ENCODE measurements at regions not wholly inside any gene's neighbourhood (a gene's known extent, or its start where the extent isn't known, plus 50 kb on each side); places are given as distances from the start of the nearest gene placed in this dataset.

DNA sequence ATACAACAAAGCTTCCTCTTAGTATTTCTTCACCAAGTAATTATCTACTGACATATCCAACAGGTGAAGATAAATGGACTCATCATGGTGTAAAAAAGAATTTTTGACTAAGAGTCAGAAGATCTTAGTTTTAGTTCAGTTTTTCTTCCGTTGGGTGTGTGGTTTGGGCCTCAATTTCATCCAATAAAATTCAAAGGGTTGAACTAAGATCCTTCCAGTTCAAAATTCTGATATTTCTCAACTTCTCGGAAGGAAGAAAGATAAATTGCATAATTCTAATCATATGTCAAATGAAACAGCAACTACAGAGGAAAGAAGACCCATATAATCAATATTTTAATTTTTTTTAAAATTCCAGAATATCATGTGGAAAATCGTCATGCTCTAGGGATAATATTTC is 192.7 kb downstream of the SPRY1 start:
- no peaks in the 10 kb centered on the region for H3K9me3 Mint-ChIP-seq (ENCODE audit: unreplicated experiment)
- no peaks in the 10 kb centered on the region for H3K27me3 Mint-ChIP-seq (ENCODE audit: unreplicated experiment)
- peaks cover 1% of the 10 kb centered on the region for H3K4me1 Mint-ChIP-seq (ENCODE audit: low read depth, unreplicated experiment)
- TF ChIP-seq, protein P1, sequence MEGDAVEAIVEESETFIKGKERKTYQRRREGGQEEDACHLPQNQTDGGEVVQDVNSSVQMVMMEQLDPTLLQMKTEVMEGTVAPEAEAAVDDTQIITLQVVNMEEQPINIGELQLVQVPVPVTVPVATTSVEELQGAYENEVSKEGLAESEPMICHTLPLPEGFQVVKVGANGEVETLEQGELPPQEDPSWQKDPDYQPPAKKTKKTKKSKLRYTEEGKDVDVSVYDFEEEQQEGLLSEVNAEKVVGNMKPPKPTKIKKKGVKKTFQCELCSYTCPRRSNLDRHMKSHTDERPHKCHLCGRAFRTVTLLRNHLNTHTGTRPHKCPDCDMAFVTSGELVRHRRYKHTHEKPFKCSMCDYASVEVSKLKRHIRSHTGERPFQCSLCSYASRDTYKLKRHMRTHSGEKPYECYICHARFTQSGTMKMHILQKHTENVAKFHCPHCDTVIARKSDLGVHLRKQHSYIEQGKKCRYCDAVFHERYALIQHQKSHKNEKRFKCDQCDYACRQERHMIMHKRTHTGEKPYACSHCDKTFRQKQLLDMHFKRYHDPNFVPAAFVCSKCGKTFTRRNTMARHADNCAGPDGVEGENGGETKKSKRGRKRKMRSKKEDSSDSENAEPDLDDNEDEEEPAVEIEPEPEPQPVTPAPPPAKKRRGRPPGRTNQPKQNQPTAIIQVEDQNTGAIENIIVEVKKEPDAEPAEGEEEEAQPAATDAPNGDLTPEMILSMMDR (IDR thresholded peaks at IDR 0.05; ENCODE audit: partially characterized antibody, unreplicated experiment), result no peak
- H3K27ac Mint-ChIP-seq (ENCODE audit: unreplicated experiment), result no peak overlapping the region
- H3K4me3 Mint-ChIP-seq (ENCODE audit: unreplicated experiment), result no peak overlapping the region
- DNase-seq, result no peak
- no peaks in the 10 kb centered on the region for H3K36me3 Mint-ChIP-seq (ENCODE audit: unreplicated experiment)

DNA sequence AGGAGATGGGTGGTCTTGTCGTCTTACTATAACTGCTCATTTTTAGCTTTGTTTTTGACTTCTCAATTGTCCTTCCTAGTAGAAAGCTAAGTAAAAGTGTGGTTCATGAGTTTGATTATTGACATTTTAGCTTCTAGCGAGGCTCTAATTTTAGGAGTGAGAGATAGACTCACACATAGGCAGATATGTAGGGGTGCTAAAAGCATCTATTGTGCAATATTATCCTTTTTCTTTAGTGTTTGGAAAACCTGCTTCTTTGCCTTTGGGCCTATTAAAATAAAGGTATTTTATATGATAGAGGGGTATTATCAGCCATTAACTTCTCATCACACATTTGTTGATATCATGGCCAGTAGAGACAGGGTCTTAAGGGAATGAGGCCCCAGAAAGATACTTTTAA is 195.3 kb downstream of the SPRY1 start:
- TF ChIP-seq, protein P1 (IDR thresholded peaks at IDR 0.05; ENCODE audit: partially characterized antibody, unreplicated experiment), result no peak
- Mint-ChIP-seq H3K9me3 (ENCODE audit: unreplicated experiment) (no peaks in the 10 kb centered on the region), H3K4me1 (ENCODE audit: low read depth, unreplicated experiment) (peaks cover 1% of the 10 kb centered on the region), H3K36me3 (ENCODE audit: unreplicated experiment) (no peaks in the 10 kb centered on the region), H3K27ac (ENCODE audit: unreplicated experiment) (no peak overlapping the region), H3K4me3 (ENCODE audit: unreplicated experiment) (no peak overlapping the region), H3K27me3 (ENCODE audit: unreplicated experiment) (no peaks in the 10 kb centered on the region)
- DNase-seq, result no peak

DNA sequence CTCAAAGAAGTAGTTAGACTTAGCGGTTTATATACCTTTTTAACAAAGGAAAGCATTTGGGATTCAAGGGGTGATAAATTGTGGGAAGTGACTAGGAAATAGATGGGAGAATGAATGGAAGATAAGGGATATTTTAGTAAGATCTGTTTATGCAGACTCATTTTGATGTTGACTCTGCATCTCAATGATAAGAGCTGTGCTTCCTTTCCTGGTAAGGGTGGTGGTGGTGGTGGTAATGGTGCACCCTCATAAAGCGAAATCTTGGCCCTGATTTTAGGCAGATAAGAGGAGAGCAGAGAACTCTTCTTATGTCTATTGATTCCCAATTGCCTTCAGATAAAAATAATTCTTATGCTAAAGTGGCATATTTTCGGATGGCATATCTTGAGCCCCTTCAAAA is 197.1 kb downstream of the SPRY1 start:
- TF ChIP-seq, protein P1 (IDR thresholded peaks at IDR 0.05; ENCODE audit: partially characterized antibody, unreplicated experiment), result no peak
- no peaks in the 10 kb centered on the region for H3K36me3 Mint-ChIP-seq (ENCODE audit: unreplicated experiment)

DNA sequence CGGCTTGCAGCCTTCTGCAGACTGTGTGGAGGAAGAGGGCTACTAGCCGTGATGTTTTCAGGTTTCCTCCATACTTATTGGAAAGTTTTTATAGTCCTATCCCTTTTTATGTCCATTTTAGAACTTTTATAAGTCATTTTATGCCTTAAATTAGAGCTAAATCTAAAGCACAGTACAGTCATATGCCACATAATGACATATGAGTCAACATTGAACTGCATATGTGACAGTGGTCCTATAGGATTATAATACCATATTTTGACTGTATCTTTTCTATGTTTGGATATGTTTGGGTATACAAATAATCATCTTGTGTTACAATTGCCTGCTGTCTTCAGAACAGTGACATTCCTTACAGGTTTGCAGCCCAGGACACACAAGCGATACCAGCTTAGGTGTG is 200.2 kb downstream of the SPRY1 start:
- no peak for DNase-seq
- Mint-ChIP-seq H3K27me3 (ENCODE audit: unreplicated experiment) (no peaks in the 10 kb centered on the region), H3K4me3 (ENCODE audit: unreplicated experiment) (no peak overlapping the region), H3K9me3 (ENCODE audit: unreplicated experiment) (no peaks in the 10 kb centered on the region), H3K36me3 (ENCODE audit: unreplicated experiment) (no peaks in the 10 kb centered on the region), H3K4me1 (ENCODE audit: low read depth, unreplicated experiment) (peaks cover 5% of the 10 kb centered on the region), H3K27ac (ENCODE audit: unreplicated experiment) (no peak overlapping the region)
- TF ChIP-seq, protein P1 (IDR thresholded peaks at IDR 0.05; ENCODE audit: partially characterized antibody, unreplicated experiment), result no peak

More for the DNA sequence above, 197.1 kb downstream of the SPRY1 start:
- Mint-ChIP-seq H3K27me3 (ENCODE audit: unreplicated experiment) (no peaks in the 10 kb centered on the region), H3K9me3 (ENCODE audit: unreplicated experiment) (no peaks in the 10 kb centered on the region), H3K4me1 (ENCODE audit: low read depth, unreplicated experiment) (no peaks in the 10 kb centered on the region), H3K4me3 (ENCODE audit: unreplicated experiment) (no peak overlapping the region), H3K27ac (ENCODE audit: unreplicated experiment) (no peak overlapping the region)
- no peak for DNase-seq

DNA sequence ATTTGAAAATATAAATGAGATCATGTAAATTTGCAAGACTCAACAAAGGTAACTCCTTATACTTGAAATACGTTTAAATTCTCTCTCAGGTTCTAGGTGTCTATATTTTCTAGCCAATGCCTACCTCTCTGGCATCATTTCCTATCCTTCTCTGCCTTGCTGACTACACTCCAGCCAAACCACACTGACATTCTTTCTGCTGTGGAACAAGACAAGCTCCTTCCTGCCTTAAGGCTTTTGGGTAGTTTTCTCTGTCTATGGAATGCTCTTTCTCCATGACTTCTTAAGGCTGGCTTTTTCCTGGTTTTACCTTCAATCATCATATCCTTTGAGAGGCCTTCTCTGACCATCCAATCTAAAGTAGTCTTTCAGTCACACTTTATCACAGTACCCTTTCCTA is 201.0 kb downstream of the SPRY1 start:
- Mint-ChIP-seq H3K36me3 (ENCODE audit: unreplicated experiment) (no peaks in the 10 kb centered on the region), H3K4me1 (ENCODE audit: low read depth, unreplicated experiment) (peaks cover 5% of the 10 kb centered on the region), H3K4me3 (ENCODE audit: unreplicated experiment) (no peak overlapping the region), H3K27me3 (ENCODE audit: unreplicated experiment) (no peaks in the 10 kb centered on the region), H3K27ac (ENCODE audit: unreplicated experiment) (no peak overlapping the region), H3K9me3 (ENCODE audit: unreplicated experiment) (no peaks in the 10 kb centered on the region)
- TF ChIP-seq, protein P1 (IDR thresholded peaks at IDR 0.05; ENCODE audit: partially characterized antibody, unreplicated experiment), result no peak
- DNase-seq, result no peak

Measured in glutamatergic neuron (in vitro differentiated cells).